H54 (cell line): ENCODE measurements at regions not wholly inside any gene's neighbourhood (a gene's known extent, or its start where the extent isn't known, plus 50 kb on each side); places are given as distances from the start of the nearest gene placed in this dataset.

Source experiments
- DNase-seq: peaks from one replicate; pipeline ENCODE4 v3.0.0; 2011; ENCODE audit warnings: low spot score, mixed read lengths; ENCODE audit not compliant: insufficient read length
- FAIRE-seq: peaks from 3 replicates; lab custom pipeline; 2011; peaks lifted over from hg19 to GRCh38; lab: Jason Lieb, UNC
- POLR2A ChIP-seq: IDR thresholded peaks from 2 replicates; pipeline ENCODE4 v1.6.1; 2011; ENCODE audit warnings: low read depth, mild to moderate bottlenecking, low read length

DNA sequence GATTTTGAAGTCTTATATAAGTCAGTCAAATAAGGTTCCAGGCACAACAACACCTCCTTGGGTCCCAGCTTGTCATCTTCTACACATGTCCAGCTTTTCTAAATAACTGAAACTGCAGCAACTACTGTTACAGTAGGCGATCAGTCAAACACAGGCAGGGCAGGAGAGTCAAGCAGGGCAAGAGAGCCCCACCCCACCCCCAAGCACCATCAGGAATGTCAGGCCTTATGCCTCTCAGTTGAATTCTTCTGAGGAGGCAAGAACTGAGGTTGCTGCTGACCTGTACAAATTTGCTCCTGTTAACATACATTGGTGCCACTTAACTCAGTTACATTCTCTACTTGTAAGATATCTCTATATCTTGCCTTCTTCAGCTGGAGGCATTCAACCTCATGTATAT, 608.8 kb upstream of the PCDH10 start:
- TF ChIP-seq POLR2A, result no peak
- DNase-seq (no peak), FAIRE-seq (no peak)

- no peak for FAIRE-seq
- DNase-seq, result no peak
These were observed 608.3 kb upstream of the PCDH10 start for GRCh38 chr4:132540797-132541196.

GRCh38 chr4:132542228-132542627, 606.9 kb upstream of the PCDH10 start:
- TF ChIP-seq POLR2A, result no peak
- FAIRE-seq, result no peak
- no peak for DNase-seq

More at GRCh38 chr4:132540797-132541196, 608.3 kb upstream of the PCDH10 start:
- TF ChIP-seq POLR2A, result no peak

- DNase-seq, result no peak
- no peak for FAIRE-seq
- no peak for TF ChIP-seq POLR2A
These were observed 600.6 kb upstream of the PCDH10 start for GRCh38 chr4:132548463-132548862.

DNA sequence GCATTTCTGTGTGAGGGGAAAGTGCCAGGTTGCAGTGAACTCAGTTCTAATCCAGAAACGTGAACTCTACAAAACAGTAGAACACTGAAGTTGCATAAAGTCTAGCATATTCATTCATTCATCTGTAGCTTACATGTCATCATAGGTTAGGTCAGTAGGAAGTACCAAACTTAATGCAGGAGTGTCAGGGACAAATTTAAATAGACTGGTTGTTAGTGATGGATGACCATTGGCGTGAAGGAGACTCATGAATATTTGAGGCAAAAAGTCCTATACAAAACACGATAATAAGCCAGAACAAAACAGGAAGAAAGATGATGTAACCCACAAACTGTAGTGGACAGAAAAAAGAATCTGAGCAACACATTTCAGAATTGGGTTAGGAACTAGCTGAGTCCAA, 592.8 kb upstream of the PCDH10 start:
- no peak for TF ChIP-seq POLR2A
- DNase-seq (no peak), FAIRE-seq (no peak)

- no peak for TF ChIP-seq POLR2A
- DNase-seq (no peak), FAIRE-seq (no peak)
These were observed 591.4 kb upstream of the PCDH10 start for GRCh38 chr4:132557660-132558059.

DNA sequence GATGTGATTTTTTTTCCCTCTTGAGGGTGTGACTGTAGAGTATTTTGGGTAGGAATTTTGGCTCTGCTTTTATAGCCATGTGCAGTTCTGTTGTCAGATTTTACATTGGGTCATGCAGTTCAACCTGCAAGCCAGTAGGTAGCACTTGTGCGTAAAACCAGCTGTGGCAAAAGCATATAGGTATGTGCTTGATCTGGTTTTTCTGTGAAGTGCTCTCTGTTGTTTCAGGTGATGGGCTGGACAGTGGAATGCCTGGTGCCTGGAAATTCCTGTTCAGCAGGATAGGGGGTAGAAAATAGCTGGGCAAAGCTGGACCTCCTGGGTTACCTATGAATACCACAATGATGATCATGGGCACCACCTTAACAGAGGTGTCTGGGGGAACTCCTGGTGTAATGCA, 584.2 kb upstream of the PCDH10 start:
- FAIRE-seq (no peak), DNase-seq (no peak)
- no peak for TF ChIP-seq POLR2A

GRCh38 chr4:132565542-132565941, 583.6 kb upstream of the PCDH10 start:
- no peak for DNase-seq
- no peak for TF ChIP-seq POLR2A
- no peak for FAIRE-seq

DNA sequence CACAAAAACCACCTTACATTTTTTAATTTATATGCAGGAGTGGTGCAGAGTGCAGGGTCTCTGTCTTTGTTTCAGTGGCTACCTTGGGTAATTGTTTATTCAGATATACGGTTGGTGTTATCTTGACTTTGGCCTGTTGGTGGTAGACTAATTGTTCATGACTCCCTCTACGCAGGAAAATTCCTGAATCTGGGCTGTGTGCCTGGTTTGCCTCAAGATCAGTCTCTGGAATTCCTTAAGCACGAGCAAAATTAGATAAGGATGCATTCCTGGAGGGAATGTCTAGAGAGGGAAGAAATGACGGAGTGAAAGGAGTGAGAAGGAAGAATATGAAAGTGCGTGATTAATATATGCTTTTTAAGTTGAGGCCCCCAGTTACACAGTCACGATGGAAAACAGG, 576.9 kb upstream of the PCDH10 start:
- no peak for DNase-seq
- no peak for TF ChIP-seq POLR2A
- no peak for FAIRE-seq

GRCh38 chr4:132587626-132588025, 561.5 kb upstream of the PCDH10 start:
- TF ChIP-seq POLR2A, result no peak
- DNase-seq (no peak), FAIRE-seq (no peak)

DNA sequence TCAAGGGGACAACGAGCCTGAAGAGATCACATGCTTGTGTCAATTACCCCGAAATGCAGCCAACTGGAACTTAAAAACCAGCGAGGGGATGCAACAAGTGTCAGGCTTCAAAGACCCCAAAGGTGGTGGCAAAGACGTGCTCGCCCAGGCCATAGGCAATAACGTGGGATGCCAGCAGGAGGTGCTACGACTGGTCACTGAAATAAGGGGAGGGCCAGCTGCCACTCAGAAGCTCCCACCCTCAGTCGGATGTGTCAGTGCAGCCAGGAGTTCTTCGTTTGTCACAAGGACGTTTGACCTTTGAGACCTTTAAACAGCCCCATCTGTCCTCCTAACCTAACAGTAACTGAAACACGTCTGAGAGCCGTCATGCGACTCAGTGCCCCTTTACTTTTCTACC, 556.8 kb upstream of the PCDH10 start:
- no peak for TF ChIP-seq POLR2A
- DNase-seq (no peak), FAIRE-seq (no peak)

GRCh38 chr4:132592850-132593249, 556.2 kb upstream of the PCDH10 start:
- no peak for TF ChIP-seq POLR2A
- FAIRE-seq (no peak), DNase-seq (no peak)

GRCh38 chr4:132593717-132594400, 555.2 kb upstream of the PCDH10 start:
- no peak for FAIRE-seq
- TF ChIP-seq POLR2A, result no peak

GRCh38 chr4:132596186-132596585, 552.9 kb upstream of the PCDH10 start:
- no peak for FAIRE-seq
- TF ChIP-seq POLR2A, result no peak
- DNase-seq, result no peak

More at GRCh38 chr4:132593717-132594400, 555.2 kb upstream of the PCDH10 start:
- DNase-seq, result no peak

DNA sequence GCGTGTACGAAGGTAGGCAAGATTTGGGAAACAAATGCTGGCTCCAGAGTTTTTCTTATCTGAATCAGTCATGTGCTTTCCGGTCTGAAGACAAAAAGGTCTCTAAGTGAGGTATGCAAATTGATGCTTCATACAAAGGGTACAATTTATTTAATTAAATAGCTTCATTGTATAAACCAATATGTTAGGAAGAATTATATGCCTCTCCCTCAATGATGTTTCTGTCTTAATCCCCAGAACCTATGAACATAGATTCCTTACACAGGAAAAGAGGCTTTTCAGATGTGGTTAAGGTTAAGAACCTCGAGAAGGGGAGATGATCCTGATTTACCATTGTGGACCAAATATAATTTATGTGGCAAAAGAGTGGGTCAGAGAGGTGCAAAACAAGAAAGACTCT, 543.5 kb upstream of the PCDH10 start:
- FAIRE-seq (no peak), DNase-seq (no peak)

More for the DNA sequence above, 543.5 kb upstream of the PCDH10 start:
- no peak for TF ChIP-seq POLR2A
